ENCODE measurements at regions not wholly inside any gene's neighbourhood (a gene's known extent, or its start where the extent isn't known, plus 50 kb on each side); places are given as distances from the start of the nearest gene placed in this dataset.

DNA sequence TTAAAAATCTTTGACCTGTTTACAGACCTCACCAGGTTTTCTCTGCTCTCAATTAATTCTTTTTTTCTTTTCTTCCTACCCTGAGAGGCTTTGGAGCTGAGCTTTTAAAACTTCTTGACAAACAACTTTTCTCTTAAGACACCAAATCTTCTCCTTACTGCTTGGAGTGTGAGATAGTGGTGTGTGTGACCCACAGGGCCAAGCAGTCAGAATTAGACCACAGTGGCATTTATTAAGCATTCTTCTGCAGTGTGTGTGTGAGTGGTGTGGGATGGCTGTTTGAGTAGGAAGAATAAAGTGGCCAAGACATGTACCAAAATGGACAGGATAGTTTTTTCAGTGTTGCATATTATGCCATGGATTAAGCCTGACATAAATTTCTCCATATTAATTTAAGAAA lies 665.1 kb downstream of the RAPGEF2 start:
- Histone ChIP-seq H3K4me3 (no peak overlapping the region), H3K27ac (peak overlapping the region in 1 of 4 donors; percentile 11), H3K36me3 (no peaks in the 10 kb centered on the region), H3K9me3 (no peaks in the 10 kb centered on the region), H3K27me3 (no peaks in the 10 kb centered on the region), H3K4me1 (no peaks in the 10 kb centered on the region)
- no peak for DNase-seq (ENCODE audit: low spot score in 2 of 2)
- no peak for TF ChIP-seq POLR2A (IDR thresholded peaks at IDR 0.05)
- TF ChIP-seq, protein P1, sequence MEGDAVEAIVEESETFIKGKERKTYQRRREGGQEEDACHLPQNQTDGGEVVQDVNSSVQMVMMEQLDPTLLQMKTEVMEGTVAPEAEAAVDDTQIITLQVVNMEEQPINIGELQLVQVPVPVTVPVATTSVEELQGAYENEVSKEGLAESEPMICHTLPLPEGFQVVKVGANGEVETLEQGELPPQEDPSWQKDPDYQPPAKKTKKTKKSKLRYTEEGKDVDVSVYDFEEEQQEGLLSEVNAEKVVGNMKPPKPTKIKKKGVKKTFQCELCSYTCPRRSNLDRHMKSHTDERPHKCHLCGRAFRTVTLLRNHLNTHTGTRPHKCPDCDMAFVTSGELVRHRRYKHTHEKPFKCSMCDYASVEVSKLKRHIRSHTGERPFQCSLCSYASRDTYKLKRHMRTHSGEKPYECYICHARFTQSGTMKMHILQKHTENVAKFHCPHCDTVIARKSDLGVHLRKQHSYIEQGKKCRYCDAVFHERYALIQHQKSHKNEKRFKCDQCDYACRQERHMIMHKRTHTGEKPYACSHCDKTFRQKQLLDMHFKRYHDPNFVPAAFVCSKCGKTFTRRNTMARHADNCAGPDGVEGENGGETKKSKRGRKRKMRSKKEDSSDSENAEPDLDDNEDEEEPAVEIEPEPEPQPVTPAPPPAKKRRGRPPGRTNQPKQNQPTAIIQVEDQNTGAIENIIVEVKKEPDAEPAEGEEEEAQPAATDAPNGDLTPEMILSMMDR (IDR thresholded peaks at IDR 0.05): no peak
- TF ChIP-seq EP300 (IDR thresholded peaks at IDR 0.05): no peak

DNA sequence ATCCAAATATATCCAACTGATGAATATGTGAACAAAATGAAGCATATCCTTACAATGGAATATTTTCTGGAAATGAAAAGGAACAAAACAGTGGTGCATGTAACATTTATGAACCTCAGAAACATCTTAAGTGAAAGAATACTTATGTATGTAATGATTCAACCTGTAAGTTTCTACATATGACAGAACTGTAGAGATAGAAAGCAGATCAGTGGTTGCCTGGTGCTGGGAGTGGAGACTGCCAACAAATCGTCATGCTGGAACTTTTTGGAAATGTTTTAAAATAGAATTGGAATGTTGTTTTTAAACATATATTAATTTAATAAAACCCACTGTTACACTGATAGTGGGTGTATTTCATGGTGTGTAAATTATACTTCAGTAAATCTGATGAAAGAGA lies 667.5 kb downstream of the RAPGEF2 start:
- no peak overlapping the region for H3K4me3 ChIP-seq
- DNase-seq (ENCODE audit: low spot score in 2 of 2): no peak
- H3K27me3 ChIP-seq: no peaks in the 10 kb centered on the region
- TF ChIP-seq EP300 (IDR thresholded peaks at IDR 0.05) (no peak), POLR2A (IDR thresholded peaks at IDR 0.05) (no peak)
- TF ChIP-seq, protein P1 (IDR thresholded peaks at IDR 0.05): no peak
- H3K4me1 ChIP-seq: no peaks in the 10 kb centered on the region
- no peaks in the 10 kb centered on the region for H3K9me3 ChIP-seq
- 28 to 31% methylated on average over 1 of the region's 1 CpG for WGBS, 2 donors
- no peaks in the 10 kb centered on the region for H3K36me3 ChIP-seq
- no peak overlapping the region for H3K27ac ChIP-seq

- no peaks in the 10 kb centered on the region for H3K36me3 ChIP-seq
- H3K27me3 ChIP-seq: no peaks in the 10 kb centered on the region
- no peaks in the 10 kb centered on the region for H3K9me3 ChIP-seq
- H3K4me3 ChIP-seq: no peak overlapping the region
- no peak overlapping the region for H3K27ac ChIP-seq
- WGBS, 2 donors: 59 to 62% methylated on average over 3 of the region's 3 CpGs
- H3K4me1 ChIP-seq: no peaks in the 10 kb centered on the region
- no peak for DNase-seq (ENCODE audit: low spot score in 2 of 2)
- TF ChIP-seq EP300 (IDR thresholded peaks at IDR 0.05) (no peak), POLR2A (IDR thresholded peaks at IDR 0.05) (no peak)
- TF ChIP-seq, protein P1 (IDR thresholded peaks at IDR 0.05): no peak
These were observed 668.1 kb downstream of the RAPGEF2 start for GRCh38 chr4:159770969-159771368.

DNA sequence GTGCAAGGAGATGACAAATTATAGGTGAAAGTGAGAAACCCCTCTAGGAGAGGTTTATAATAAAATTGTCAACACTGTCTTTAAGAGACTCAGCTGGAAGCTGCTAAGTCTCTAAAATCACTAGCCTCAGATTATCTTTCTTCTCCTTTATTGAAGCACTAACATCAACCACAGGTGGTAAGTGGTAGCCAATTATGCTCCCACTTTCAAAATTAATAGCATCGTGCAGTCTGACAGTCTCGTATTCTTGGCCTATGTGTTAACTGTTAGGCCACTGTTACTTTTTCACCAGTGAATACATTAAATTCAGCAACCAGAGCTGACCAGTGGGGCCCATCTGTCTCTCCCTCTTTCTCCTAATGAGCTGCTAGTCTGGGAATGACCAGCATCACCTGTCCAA lies 674.1 kb downstream of the RAPGEF2 start:
- Histone ChIP-seq H3K36me3 (no peaks in the 10 kb centered on the region), H3K27ac (no peak overlapping the region), H3K4me3 (no peak overlapping the region), H3K27me3 (no peaks in the 10 kb centered on the region), H3K9me3 (no peaks in the 10 kb centered on the region), H3K4me1 (no peaks in the 10 kb centered on the region)
- no peak for DNase-seq (ENCODE audit: low spot score in 2 of 2)
- 52 to 60% methylated on average over 2 of the region's 2 CpGs for WGBS, 2 donors
- TF ChIP-seq, protein P1 (IDR thresholded peaks at IDR 0.05): no peak
- TF ChIP-seq POLR2A (IDR thresholded peaks at IDR 0.05) (no peak), EP300 (IDR thresholded peaks at IDR 0.05) (no peak)

DNA sequence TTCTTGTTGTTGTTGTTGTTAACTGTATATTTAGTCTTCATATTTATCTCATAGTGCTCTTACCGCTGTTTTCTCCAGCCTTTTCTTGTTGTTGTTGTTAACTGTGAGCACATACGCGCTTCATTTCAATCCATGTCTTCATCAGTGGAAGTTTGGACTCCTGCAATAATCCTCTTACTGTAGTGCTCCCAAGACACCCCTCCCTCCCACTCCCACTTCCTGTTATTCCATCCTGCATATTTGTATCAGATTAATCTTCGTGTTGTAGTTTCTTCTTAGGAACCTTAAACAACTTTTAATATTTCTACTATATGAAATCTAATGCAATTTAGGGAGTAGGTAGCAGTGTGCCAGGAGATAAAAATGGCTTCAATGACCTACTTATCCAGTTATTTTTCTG lies 674.8 kb downstream of the RAPGEF2 start:
- DNase-seq (ENCODE audit: low spot score in 2 of 2): no peak
- no peaks in the 10 kb centered on the region for H3K36me3 ChIP-seq
- no peak overlapping the region for H3K27ac ChIP-seq
- no peak overlapping the region for H3K4me3 ChIP-seq
- 54 to 63% methylated on average over 4 of the region's 4 CpGs for WGBS, 2 donors
- no peaks in the 10 kb centered on the region for H3K27me3 ChIP-seq
- no peaks in the 10 kb centered on the region for H3K4me1 ChIP-seq
- TF ChIP-seq POLR2A (IDR thresholded peaks at IDR 0.05): no peak
- H3K9me3 ChIP-seq: no peaks in the 10 kb centered on the region

- H3K36me3 ChIP-seq: no peaks in the 10 kb centered on the region
These were observed 675.4 kb downstream of the RAPGEF2 start for GRCh38 chr4:159778298-159778697.

More at GRCh38 chr4:159778298-159778697, 675.4 kb downstream of the RAPGEF2 start:
- Histone ChIP-seq H3K27ac (no peak overlapping the region), H3K4me3 (no peak overlapping the region), H3K9me3 (no peaks in the 10 kb centered on the region), H3K4me1 (no peaks in the 10 kb centered on the region), H3K27me3 (no peaks in the 10 kb centered on the region)
- no peak for TF ChIP-seq POLR2A (IDR thresholded peaks at IDR 0.05)
- no peak for DNase-seq (ENCODE audit: low spot score in 2 of 2)
